GM10266 (cell line): ENCODE measurements at regions not wholly inside any gene's neighbourhood (a gene's known extent, or its start where the extent isn't known, plus 50 kb on each side); places are given as distances from the start of the nearest gene placed in this dataset.

Experiments
- DNase-seq: peaks from one replicate; pipeline ENCODE4 v3.0.0; 2012; ENCODE audit errors: extremely low spot score
- CTCF ChIP-seq: IDR thresholded peaks from 2 replicates; pipeline ENCODE4 v1.5.1; 2012; ENCODE audit warnings: mild to moderate bottlenecking, low read depth; ENCODE audit not compliant: control insufficient read depth, insufficient read depth; ENCODE audit errors: missing control alignments

- no peak for DNase-seq
- no peak for TF ChIP-seq CTCF
Observed at GRCh38 chr6:23633996-23634395, 492.0 kb upstream of the NRSN1 start.

GRCh38 chr6:23635150-23635549 lies 490.9 kb upstream of the NRSN1 start:
- DNase-seq: no peak
- TF ChIP-seq CTCF: no peak

GRCh38 chr6:23637296-23637695 lies 488.7 kb upstream of the NRSN1 start:
- DNase-seq: no peak
- no peak for TF ChIP-seq CTCF

- TF ChIP-seq CTCF: no peak
Observed at GRCh38 chr6:23642849-23643248, 483.2 kb upstream of the NRSN1 start.

GRCh38 chr6:23647045-23647444 lies 479.0 kb upstream of the NRSN1 start:
- no peak for TF ChIP-seq CTCF
- no peak for DNase-seq

More at GRCh38 chr6:23642849-23643248, 483.2 kb upstream of the NRSN1 start:
- no peak for DNase-seq

GRCh38 chr6:23650676-23651075 lies 475.3 kb upstream of the NRSN1 start:
- TF ChIP-seq CTCF: no peak

GRCh38 chr6:23654745-23655144 lies 471.3 kb upstream of the NRSN1 start:
- no peak for DNase-seq

More at GRCh38 chr6:23650676-23651075, 475.3 kb upstream of the NRSN1 start:
- no peak for DNase-seq

More at GRCh38 chr6:23654745-23655144, 471.3 kb upstream of the NRSN1 start:
- no peak for TF ChIP-seq CTCF
